ENCODE measurements at regions not wholly inside any gene's neighbourhood (a gene's known extent, or its start where the extent isn't known, plus 50 kb on each side); places are given as distances from the start of the nearest gene placed in this dataset.

- no peak for DNase-seq
- Histone ChIP-seq H3K9me3 (no peaks in the 10 kb centered on the region), H3K27me3 (replicated peaks in 1 of 7) (peaks cover 0 to 48% (median 7%) of the 10 kb centered on the region in 7 donors), H3K4me3 (no peak overlapping the region), H3K27ac (peak overlapping the region in 3 of 8 donors; percentile 51 to 70 (median 60)), H3K4me1 (peaks cover 0 to 26% (median 3%) of the 10 kb centered on the region in 6 donors), H3K36me3 (no peaks in the 10 kb centered on the region)
- intact Hi-C loops (cut with DNase I; ENCODE audit: low total_unique reads): no loop called here
- TF ChIP-seq, protein P1, sequence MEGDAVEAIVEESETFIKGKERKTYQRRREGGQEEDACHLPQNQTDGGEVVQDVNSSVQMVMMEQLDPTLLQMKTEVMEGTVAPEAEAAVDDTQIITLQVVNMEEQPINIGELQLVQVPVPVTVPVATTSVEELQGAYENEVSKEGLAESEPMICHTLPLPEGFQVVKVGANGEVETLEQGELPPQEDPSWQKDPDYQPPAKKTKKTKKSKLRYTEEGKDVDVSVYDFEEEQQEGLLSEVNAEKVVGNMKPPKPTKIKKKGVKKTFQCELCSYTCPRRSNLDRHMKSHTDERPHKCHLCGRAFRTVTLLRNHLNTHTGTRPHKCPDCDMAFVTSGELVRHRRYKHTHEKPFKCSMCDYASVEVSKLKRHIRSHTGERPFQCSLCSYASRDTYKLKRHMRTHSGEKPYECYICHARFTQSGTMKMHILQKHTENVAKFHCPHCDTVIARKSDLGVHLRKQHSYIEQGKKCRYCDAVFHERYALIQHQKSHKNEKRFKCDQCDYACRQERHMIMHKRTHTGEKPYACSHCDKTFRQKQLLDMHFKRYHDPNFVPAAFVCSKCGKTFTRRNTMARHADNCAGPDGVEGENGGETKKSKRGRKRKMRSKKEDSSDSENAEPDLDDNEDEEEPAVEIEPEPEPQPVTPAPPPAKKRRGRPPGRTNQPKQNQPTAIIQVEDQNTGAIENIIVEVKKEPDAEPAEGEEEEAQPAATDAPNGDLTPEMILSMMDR (IDR thresholded peaks at IDR 0.05 in 8 of 11, conservative IDR thresholded peaks at IDR 0.05 in 3 of 11): no peak
- TF ChIP-seq POLR2AphosphoS5 (IDR thresholded peaks at IDR 0.05) (no peak), POLR2A (IDR thresholded peaks at IDR 0.05) (no peak)
- 37 to 69% (median 43%) methylated on average over 2 of the region's 2 CpGs for WGBS, 5 donors
These were observed 80.7 kb upstream of the MAFB start for GRCh38 chr20:40769677-40770285.

- Histone ChIP-seq H3K27ac (peak overlapping the region in 4 of 8 donors; percentile 51 to 70 (median 60)), H3K4me3 (no peak overlapping the region), H3K36me3 (no peaks in the 10 kb centered on the region), H3K4me1 (peaks cover 0 to 30% (median 3%) of the 10 kb centered on the region in 6 donors), H3K27me3 (replicated peaks in 1 of 7) (peaks cover 0 to 51% (median 7%) of the 10 kb centered on the region in 7 donors), H3K9me3 (no peaks in the 10 kb centered on the region)
- WGBS, 5 donors: 44 to 59% (median 48%) methylated on average over 13 of the region's 13 CpGs
- DNase-seq: no peak
- intact Hi-C loops (cut with DNase I; ENCODE audit: low total_unique reads): no loop called here
- TF ChIP-seq, protein P1 (IDR thresholded peaks at IDR 0.05 in 8 of 11, conservative IDR thresholded peaks at IDR 0.05 in 3 of 11): no peak
- TF ChIP-seq POLR2AphosphoS5 (IDR thresholded peaks at IDR 0.05): peak in 1 of 3 donors; percentile 25
- TF ChIP-seq POLR2A (IDR thresholded peaks at IDR 0.05): no peak
These were observed 81.7 kb upstream of the MAFB start for GRCh38 chr20:40770564-40771307.

DNA sequence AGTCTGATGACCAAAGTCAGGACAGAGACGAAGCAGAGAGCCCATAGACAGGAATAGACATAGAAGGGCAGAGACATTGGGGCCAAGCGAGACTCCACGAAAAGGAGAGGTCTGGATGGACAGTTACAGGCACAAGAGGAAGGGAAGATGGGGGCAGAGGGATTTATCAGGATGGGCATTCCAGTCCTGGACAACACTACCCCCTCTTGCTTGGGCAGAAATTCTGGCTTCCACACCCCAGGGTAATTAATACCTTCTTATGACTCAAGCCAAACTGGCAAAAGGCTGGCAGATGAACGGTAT lies 82.2 kb upstream of the MAFB start:
- peaks cover 0 to 34% (median 3%) of the 10 kb centered on the region in 6 donors for H3K4me1 ChIP-seq
- H3K36me3 ChIP-seq: no peaks in the 10 kb centered on the region
- H3K9me3 ChIP-seq: no peaks in the 10 kb centered on the region
- peaks cover 0 to 56% (median 7%) of the 10 kb centered on the region in 7 donors for H3K27me3 ChIP-seq (replicated peaks in 1 of 7)
- TF ChIP-seq, protein P1 (IDR thresholded peaks at IDR 0.05 in 8 of 11, conservative IDR thresholded peaks at IDR 0.05 in 3 of 11): no peak
- TF ChIP-seq POLR2AphosphoS5 (IDR thresholded peaks at IDR 0.05) (no peak), POLR2A (IDR thresholded peaks at IDR 0.05) (no peak)
- 55 to 74% (median 68%) methylated on average over 4 of the region's 4 CpGs for WGBS, 5 donors
- no peak for DNase-seq
- intact Hi-C loops (cut with DNase I; ENCODE audit: low total_unique reads): no loop called here
- peak overlapping the region in 1 of 8 donors; percentile 70 for H3K27ac ChIP-seq
- H3K4me3 ChIP-seq: no peak overlapping the region

- no peak for DNase-seq
- Histone ChIP-seq H3K4me1 (peaks cover 0 to 34% (median 3%) of the 10 kb centered on the region in 6 donors), H3K9me3 (no peaks in the 10 kb centered on the region), H3K4me3 (no peak overlapping the region), H3K36me3 (no peaks in the 10 kb centered on the region), H3K27me3 (replicated peaks in 1 of 7) (peaks cover 0 to 63% (median 7%) of the 10 kb centered on the region in 7 donors), H3K27ac (no peak overlapping the region)
- intact Hi-C loops (cut with DNase I; ENCODE audit: low total_unique reads): no loop called here
- WGBS, 5 donors: 70 to 83% (median 78%) methylated on average over 7 of the region's 7 CpGs
- no peak for TF ChIP-seq POLR2AphosphoS5 (IDR thresholded peaks at IDR 0.05)
- TF ChIP-seq, protein P1 (IDR thresholded peaks at IDR 0.05 in 8 of 11, conservative IDR thresholded peaks at IDR 0.05 in 3 of 11): no peak
- TF ChIP-seq POLR2A (IDR thresholded peaks at IDR 0.05): no peak
These were observed 82.9 kb upstream of the MAFB start for GRCh38 chr20:40771848-40772511.

Data from spleen (tissue), 11 donors.